Panc1 (cell line): ENCODE measurements at regions not wholly inside any gene's neighbourhood (a gene's known extent, or its start where the extent isn't known, plus 50 kb on each side); places are given as distances from the start of the nearest gene placed in this dataset.

Experiments used
- CTCF ChIP-seq: fragments of 450-650 bp; IDR thresholded peaks from 2 replicates; pipeline ENCODE4 v1.5.1; 2017; ENCODE audit warnings: mild to moderate bottlenecking
- REST ChIP-seq, 2 experiments: IDR thresholded peaks; 2 replicates each; pipeline ENCODE4 v1.6.1; 2011 to 2012; ENCODE audit warnings: low read depth in 2 of 2, control low read depth in 1 of 2, low read length in 1 of 2, mild to moderate bottlenecking in 1 of 2, moderate library complexity in 1 of 2; ENCODE audit not compliant: insufficient read depth in 1 of 2

- no peak for TF ChIP-seq CTCF
- TF ChIP-seq REST (IDR thresholded peaks at IDR 0.05; ENCODE audit: insufficient read depth in 1 of 2, low read depth in 2 of 2, low read length in 1 of 2): no peak
These were observed 760.2 kb upstream of the AADAT start for GRCh38 chr4:170849969-170850368.
